HG03378 (cell line): ENCODE measurements at regions not wholly inside any gene's neighbourhood (a gene's known extent, or its start where the extent isn't known, plus 50 kb on each side); places are given as distances from the start of the nearest gene placed in this dataset.

Experiments used
- ATAC-seq: cut with Tn5 transposase; IDR thresholded peaks from one replicate; pipeline ENCODE4 v1.9.1; 2021; ENCODE audit warnings: mild to moderate bottlenecking, moderate library complexity; ENCODE audit not compliant: unreplicated experiment

DNA sequence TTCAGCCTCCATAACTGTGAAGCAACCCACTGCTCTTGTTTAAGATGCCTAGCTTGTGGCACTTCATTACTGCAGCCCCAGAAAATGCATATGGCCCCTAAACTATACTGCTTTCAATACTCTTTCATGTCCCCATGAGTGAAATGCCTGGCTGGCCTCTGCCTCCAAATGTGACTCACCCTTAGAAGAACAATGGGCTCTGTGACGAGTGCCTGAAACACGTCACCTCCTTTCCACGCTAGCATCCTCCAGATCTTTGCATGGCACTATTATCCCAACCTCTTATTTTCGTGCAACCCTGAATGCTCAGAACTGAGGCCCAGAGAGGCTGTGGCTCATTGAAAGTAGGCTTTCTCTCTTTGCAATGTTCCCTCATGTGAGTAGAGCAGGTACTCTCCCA lies 233.1 kb downstream of the CBLN1 start:
- no peak for ATAC-seq

DNA sequence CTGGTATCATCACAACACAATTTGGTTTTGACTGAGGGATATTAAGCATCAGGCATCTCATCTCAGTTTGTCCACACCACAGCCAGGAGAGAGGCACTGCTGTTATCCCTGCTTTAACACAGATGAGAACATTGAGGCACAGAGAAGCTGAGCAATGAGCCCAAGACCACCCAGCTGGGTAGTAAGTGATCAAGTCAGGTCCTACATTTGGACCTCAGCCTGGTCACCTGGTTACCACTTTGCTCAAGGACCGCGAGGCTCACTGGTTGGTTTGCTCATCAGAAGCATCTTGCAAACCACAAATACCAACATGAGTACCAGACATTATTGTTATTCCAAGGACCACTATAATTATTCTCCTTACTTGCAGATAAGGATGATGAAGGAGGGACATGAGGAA lies 245.5 kb downstream of the CBLN1 start:
- no peak for ATAC-seq

DNA sequence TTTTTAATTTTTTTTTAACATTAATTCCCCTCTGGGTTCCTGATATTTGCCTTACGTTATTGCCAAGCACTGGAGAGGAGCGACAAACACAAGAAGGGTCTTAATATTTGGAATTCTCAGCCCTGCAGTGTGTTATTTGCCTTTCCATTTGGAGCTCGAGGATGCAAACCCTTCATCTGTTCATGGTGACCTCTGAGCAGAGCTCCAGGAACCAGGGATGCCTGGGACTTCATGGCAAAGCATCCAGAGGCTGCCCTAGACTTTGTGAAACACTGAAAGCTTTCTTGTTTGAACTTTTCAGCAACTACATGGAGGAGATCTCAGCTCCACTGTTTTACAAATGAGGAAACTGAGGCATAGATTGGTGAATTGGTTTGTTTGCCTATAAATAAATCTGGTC lies 254.2 kb downstream of the CBLN1 start:
- no peak for ATAC-seq

DNA sequence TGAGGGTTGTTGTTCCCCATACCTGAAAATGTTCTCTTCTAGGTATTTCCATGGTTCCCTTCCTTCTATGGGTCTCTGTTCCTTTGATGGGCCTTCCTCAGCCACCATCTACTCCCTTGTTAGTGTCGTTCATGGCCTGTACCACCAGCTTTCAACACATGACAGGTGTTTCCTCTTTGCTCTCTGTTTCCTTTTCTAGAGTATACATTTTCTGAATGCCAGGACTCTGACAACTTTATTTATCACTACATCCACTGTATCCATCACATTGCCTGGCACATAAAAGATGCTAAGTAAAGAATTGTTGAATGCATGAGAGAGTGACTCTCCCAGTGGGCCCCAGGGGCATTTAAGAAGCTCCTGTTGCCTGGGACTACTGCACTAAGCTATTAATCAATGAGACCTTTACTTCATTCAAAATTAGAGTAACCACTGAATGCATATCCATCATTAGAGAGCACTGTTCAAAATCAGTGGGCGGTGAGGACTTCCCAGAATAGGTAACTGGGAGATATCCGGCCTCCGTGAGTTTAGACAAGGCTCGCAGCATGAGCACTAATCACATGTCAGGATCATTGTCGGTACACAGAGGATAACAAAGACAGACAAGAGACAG lies 255.0 kb downstream of the CBLN1 start:
- ATAC-seq = no peak

DNA sequence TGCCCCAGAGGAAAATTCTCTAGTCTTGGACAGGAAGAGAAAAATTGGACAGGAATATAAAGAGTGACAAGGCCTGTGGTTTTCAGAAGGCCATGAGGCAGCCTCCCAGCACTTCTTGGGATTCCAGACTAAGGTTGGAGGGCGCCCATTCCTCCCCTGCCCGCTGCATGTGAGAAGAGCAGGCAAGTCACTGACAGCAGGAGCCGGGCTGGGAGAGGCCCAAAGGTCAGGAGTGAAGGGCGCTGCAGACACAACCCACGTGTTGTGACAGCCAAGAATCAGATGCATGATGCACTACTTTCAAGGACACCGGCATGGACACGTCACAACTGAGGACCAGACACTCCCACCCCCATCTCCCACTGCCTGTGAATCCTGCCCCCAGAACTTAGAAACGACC lies 256.7 kb downstream of the CBLN1 start:
- ATAC-seq = no peak

DNA sequence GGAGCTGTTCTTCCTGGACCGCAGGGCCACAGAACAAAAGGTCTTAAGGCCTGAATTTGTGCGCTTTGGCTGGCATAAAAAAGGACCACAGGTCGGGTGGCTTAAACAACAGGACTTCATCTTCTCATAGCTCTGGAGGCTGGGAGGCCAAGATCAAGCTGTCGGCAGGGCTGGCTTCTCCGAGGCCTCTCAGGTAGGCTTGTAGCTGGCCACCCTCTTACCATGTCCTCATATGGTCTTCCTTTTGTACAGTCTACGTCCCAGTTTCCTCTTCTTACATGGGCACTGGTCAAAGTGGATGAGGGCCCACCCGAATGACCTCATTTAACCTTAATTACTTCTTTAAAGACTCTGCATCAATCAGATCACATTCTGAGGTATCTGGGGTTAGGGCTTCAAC lies 257.6 kb downstream of the CBLN1 start:
- no peak for ATAC-seq

DNA sequence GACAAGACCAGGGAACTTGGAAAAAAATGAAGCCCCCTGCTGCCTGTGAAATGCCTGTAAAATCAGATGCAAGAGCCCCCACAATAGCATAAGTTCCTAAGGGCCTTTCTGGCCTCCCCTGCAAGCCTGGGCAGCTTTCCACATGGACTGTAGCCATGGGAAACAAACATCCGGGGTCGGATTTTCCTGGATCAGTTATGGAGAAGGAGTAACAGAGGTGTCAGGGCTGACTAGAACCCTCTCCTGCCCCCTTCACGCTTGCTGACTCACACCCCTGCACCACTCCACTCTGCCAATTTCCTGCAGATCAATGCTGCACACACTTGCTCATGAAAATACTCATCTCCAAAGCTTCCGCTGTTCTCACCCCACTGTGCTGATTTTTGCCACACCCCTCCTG lies 258.6 kb downstream of the CBLN1 start:
- ATAC-seq = no peak

DNA sequence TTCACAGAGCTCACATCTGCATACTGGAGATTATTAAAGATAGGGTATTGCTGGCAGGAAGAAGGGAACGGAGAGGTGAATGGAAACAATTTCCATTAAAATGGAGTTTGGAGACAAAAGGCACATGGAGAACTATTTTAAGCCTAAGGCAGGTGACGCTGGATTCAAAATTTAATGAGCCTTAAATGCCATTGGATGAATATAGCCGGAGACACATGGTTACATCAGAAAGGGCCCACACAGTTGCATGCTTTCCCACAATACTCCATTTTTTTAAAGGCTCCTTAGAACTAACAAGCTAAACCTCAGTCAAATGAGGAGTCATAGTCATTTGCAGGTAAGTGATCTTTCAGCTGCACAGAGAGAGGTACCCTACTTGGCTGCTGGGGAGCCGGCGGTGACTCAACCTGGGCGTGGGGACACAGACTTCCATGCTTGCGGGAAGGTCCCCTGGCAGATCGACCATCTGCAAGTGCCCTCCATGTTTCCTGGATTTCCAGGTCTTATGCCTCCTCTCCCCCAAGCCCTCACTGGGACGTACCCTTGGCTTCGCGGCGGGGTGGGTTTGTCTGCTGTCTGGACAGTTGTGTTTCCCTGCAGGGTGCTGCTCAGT lies 259.2 kb downstream of the CBLN1 start:
- no peak for ATAC-seq

DNA sequence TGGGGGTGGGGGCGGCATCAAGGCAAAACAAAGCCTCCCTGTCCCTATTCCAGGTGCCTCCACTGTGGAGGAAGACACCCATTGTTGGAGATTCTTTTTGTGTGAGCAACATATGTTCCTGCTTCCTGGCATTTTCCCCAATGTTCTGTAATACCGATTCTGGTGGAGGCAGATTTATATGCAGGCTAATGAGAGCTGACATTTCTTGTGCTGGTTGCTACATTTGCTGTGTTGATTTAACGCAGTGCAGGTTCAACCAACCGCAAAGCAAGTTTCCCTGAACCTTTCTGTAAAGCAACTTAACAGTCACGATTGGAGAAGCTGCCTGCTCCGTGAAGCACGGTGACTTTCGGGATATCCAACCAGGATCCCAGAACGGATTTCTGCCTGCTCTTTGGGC lies 260.5 kb downstream of the CBLN1 start:
- ATAC-seq = no peak

DNA sequence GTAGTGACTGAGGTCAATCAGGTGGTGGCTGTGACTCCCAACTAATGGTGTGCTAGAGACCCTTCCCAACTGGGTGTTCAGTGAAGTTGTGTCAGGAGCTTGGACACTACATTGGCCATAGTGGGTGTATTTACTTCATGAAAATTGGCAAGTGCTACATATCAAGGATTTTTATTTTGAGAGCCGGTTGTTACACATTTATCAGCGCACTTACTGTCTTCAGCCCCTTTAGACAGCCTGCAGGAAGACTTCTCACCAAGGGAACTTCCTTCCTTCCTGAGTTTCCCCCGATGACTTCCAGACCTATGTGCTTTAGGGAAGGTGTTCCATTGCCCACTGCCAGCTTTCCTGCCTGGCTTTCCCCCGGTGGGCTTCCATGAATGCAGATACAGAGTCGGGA lies 261.2 kb downstream of the CBLN1 start:
- ATAC-seq = no peak

DNA sequence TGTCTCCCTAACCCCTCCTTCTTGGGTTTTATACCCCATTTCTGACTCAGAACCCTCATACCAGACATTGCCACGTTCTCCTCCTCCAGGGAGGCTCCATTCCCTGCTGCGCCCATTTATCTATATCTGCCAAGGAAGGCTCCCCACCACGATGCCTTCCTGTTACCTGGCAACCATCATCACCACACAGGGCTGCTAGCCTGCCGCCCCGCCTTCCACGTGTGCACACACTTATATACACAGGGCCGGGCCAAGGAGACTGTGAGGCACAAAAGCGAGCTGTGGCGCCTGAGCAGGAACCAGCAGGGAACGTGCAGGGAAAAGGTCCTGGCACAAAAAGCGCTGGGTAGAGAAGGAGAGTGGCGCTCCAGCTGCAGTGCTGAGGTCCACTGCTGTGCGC lies 261.8 kb downstream of the CBLN1 start:
- no peak for ATAC-seq

DNA sequence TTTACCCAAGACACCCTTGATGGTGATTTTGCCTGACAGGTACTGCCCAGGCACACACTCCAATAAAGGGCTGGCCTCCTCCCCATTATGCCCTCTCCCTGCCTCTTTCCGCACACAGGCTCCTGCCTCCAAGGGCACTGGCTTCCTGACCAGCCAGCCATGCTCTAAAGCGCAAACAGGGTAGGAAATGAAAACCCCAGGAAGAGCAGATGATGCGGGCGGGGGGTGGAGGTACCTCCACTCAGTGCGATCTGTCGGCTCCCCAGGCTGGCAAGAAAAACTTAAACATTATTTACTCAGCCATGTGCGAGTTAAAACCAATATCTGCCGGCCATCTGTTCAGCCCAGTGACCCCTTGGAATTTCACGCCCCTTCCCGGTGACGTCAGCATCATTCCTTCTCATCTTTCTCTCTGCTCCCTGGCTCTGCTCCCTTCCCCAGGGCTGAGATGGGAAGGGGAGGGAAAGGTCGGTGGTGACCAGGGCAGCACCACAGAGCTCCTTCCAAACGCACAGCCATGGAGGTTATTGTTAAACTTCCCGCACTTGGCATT lies 262.5 kb downstream of the CBLN1 start:
- ATAC-seq = no peak

DNA sequence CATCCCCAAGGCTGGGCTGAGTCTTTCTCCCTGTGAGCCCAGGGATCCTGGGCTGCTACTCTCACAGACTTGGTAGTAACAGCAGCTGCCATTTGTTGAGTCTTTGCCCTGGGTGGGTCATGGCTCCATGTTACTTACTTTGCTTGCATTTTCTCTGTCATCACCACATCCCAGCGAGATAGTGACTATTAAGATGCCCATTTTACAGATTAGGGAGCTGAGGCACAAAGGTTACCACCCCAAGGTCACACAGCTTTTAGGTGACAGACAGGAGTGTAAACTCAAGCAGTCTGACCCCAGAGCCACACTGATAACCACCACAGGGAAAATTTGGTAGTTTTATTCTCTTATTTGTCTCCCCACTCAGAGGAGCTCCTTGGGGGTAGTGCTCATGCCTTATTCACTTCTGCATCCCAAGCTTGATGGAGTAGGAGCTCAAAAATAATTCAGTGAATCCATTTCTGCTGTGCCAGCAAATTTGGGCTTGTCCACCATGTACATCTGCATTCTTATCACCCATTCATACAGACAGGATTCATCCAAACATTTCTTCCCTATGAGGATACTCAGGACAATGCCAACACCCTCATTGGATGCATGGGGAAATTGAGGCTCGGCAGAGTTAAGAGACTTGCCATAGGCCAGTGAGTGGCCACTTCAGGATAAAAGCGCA lies 263.2 kb downstream of the CBLN1 start:
- ATAC-seq = no peak

DNA sequence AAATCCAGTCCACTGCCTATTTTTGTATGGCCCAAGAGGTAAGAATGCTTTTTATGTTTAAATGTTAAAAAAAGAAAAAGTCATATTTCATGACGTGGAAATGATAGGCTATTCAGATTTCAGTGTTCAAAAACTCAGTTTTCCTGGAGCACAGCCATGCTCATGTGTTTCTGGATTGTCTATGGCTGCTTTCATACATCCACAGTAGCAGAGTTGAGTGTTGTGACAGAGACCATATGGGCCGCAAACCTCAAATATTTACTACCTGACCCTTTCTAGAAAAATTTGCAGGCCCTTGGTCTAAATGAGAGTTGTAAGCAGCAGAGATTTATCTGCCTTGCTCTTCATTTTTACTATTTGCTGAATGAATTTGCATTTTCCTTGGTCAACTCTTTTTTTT lies 264.1 kb downstream of the CBLN1 start:
- no peak for ATAC-seq

DNA sequence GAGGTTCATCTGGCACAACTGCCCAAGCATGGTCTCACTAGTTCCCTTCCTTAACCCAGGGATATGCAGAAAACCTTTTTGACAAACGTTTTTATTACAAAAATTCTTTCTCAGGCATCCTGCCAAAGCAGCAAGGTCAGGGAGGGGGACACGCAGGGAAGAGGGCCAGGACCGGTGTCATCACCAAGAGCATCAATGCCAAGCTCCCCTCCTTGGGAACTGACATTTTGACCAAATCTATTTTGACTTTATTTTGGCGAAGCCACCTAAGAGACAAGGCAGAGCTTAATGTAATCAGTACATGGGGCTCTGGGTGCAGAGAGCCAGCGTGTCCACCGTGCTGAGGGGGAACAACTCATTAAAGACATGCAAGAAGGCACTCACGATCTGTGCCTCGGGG lies 265.2 kb downstream of the CBLN1 start:
- ATAC-seq = no peak

DNA sequence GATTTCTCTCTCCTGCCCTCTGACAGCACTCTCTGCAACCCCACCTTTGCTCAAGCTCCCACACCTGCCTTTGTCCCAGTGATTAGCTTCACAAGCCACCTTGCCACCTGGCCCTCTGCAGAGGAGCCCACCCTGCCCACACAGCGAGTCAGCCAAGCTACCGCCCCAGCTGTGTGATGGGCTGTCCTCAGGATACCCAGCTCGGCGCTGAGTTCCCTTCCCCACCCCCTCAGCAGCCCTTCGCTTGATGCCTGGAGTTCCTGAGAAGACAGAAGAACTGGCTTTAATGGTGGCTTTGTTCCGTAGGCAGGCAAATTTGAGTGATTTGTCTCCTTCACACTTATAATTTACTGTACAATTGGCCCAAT lies 266.4 kb downstream of the CBLN1 start:
- ATAC-seq = no peak

DNA sequence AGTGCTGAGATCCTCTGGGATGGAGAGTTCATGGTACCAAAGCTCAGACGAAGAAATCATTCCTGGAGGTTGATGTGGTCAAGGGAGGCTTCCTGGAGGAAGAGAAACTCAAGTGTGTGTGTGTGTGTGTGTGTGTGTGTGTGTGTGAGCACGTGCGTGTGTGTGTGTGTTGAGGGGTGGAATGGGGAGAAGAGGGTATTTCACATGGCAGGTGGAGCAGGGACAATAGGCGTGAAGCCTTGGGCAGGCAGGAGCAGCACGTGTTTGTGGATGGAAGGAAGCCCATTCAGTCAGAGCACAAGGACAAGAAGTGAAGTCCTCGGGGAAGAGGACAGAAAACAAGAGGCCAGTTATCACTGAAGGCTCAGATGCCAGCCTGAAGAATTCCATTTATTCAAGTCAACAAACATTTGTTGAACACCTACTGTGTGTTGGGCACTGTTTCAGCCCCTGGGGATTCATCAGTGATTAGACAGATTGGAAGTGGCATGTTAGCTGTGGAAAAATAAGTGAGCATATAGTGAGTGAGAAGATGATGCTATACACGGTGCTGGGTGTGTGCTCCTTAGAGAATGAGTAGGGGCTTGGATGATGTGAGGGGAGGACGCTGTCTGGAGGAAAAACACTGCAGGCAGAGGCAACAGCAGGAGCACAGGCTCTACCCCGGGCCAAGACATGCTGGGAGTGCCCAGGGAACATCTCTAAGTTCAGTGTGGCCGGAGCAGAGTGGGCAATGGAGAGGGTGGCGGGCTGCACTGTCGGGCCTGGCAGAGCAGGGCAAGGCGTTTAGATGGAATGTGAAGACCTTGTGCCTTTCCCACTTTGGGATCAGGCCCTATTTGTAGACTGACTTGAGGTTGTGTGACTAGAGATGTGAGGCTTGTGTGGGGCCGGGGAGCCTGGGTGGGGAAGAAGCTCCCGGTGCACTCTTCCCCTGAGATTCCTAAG lies 267.1 kb downstream of the CBLN1 start:
- ATAC-seq = no peak

DNA sequence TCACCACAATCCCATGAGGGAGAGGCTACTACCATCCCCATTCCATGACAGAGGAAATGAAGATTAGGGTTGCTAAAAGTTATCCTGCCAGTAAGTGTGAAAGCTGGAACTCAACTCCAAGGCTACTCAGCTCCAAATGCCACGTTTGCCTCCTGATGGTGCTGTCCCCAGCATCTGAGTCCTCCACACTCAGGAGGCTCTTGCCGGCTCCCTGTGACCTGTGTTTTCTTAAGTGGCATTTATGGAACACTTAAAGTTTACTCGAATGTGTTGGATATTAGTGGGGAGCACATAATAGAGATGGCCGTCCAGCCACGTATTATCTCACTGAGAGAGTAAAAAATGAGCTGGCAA lies 267.9 kb downstream of the CBLN1 start:
- ATAC-seq = no peak

DNA sequence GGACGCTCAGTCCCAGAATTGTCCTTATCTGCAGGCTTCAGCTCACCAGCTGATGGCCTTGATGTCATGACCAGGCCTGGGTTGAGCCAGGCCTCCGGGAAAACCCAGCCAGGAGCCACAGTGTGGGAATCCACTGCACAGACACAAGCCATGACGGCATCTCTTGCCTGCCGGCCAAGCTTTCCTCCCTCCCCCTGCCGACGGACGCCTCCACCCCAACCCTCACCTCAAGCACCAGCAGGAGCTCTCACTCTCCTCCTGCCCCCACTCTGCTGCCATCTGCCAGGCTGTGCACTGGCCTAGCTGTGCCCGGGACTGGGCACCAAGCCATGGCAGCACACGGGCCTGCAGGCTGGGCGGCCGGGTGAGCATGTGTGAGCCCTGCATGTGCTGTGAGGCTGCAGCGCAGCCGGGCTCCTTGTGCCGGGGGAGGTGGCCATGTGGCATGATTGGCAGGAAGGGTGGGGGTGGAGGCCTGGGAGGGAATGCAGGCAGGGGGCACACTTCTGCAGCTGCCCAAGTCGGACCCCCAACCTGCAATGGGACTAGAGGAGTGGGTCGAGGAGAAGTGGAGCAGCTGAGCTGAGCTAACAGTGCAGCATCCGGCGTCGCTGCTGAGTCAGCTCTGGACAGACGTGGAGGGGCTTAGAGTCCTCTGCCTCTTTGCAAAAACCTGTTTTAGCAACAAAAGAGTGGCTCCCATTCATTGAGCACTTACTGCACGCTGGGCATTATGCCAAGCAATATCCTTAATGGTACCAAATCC lies 268.5 kb downstream of the CBLN1 start:
- ATAC-seq = no peak

DNA sequence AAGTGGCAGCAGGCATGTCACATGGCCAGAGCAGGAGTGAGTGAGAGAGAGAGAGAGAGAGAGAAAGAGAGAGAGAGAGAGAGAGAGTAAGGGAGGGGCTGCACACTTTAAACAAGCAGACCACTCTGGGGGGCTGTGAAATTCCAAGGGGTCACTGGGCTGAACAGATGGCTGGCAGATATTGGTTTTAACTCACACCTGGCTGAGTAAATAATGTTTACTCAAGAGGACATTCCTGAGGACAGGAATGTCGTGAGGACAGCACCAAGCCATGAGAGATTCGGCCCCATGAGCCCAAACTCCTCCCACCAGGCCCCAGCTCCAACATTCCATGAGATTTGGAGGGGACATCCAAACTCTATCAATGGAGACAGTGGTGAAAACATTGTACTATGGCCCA lies 269.7 kb downstream of the CBLN1 start:
- ATAC-seq = no peak

DNA sequence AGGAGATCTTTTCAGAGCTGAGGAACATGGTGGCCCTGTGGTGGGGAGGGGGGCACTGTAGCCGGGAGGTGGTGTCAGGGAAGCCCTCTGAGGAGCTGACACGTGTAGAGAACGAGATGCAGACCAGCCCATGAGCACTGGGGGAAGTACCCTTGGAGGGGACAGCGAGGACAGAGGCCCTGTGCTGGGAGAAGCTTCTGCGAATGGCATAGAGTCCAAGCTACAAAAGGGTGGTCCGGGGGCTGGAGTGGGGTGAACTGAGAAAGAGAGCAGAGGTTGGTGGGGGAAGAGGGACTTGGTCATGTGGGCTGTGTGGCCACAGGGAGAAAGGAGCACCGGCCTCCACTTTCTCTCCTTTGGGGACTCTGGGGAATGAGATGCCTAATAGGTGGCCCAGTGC lies 270.8 kb downstream of the CBLN1 start:
- no peak for ATAC-seq
